Epithelial cell of proximal tubule (primary cell): ENCODE measurements at regions not wholly inside any gene's neighbourhood (a gene's known extent, or its start where the extent isn't known, plus 50 kb on each side); places are given as distances from the start of the nearest gene placed in this dataset.

Experiments used
- DNase-seq: peaks from one replicate; pipeline ENCODE4 v3.0.0-alpha.2; 2011; ENCODE audit warnings: low read depth
- H3K4me3 ChIP-seq: 2 replicates; pipeline ENCODE4 v1.5.1; 2011; ENCODE audit warnings: low read depth, mild to moderate bottlenecking, low read length
- CTCF ChIP-seq: conservative IDR thresholded peaks from 2 replicates; pipeline ENCODE4 v1.5.1; 2012; ENCODE audit warnings: low read depth, mild to moderate bottlenecking, low read length

GRCh38 chr1:63152572-63152971 is 169.8 kb upstream of the FOXD3 start:
- peak; percentile 4 for DNase-seq
- H3K4me3 ChIP-seq: no peak overlapping the region
- no peak for TF ChIP-seq CTCF

- no peak overlapping the region for H3K4me3 ChIP-seq
- TF ChIP-seq CTCF: no peak
- no peak for DNase-seq
These were observed 166.9 kb upstream of the FOXD3 start for GRCh38 chr1:63155437-63155836.

- no peak for TF ChIP-seq CTCF
- H3K4me3 ChIP-seq: no peak overlapping the region
- DNase-seq: no peak
These were observed 165.3 kb upstream of the FOXD3 start for GRCh38 chr1:63157085-63157484.

GRCh38 chr1:63169057-63169456 is 153.3 kb upstream of the FOXD3 start:
- TF ChIP-seq CTCF: no peak
- no peak for DNase-seq
- H3K4me3 ChIP-seq: no peak overlapping the region

GRCh38 chr1:63173161-63173560 is 149.2 kb upstream of the FOXD3 start:
- no peak for DNase-seq
- no peak for TF ChIP-seq CTCF
- no peak overlapping the region for H3K4me3 ChIP-seq

GRCh38 chr1:63189677-63190076 is 132.7 kb upstream of the FOXD3 start:
- peak; percentile 39 for TF ChIP-seq CTCF
- no peak overlapping the region for H3K4me3 ChIP-seq
- no peak for DNase-seq

GRCh38 chr1:63190171-63190570 is 132.2 kb upstream of the FOXD3 start:
- no peak for TF ChIP-seq CTCF
- no peak for DNase-seq
- H3K4me3 ChIP-seq: no peak overlapping the region
